ENCODE measurements at regions not wholly inside any gene's neighbourhood (a gene's known extent, or its start where the extent isn't known, plus 50 kb on each side); places are given as distances from the start of the nearest gene placed in this dataset.

DNA sequence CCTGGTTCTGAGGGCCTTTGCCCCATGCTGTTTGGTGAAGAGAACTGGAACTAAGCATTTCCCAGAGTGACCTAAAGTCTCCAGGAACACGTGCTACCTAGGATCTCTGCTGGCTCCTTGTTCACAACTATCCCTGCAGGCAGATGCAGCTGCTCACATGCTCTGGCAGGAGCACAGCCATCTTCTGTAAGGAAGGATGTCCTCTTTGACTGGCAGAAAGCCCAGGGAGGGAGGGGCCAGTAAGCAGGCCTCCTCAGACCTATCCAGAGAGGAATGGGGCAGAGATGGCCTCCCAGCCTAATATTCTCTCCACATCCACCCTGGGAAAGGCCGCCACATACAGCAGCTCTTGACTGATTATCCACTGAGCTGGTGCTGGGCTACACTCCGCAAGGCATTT is 142.8 kb upstream of the EOLA2 start (continued):
- TF ChIP-seq, protein P1, sequence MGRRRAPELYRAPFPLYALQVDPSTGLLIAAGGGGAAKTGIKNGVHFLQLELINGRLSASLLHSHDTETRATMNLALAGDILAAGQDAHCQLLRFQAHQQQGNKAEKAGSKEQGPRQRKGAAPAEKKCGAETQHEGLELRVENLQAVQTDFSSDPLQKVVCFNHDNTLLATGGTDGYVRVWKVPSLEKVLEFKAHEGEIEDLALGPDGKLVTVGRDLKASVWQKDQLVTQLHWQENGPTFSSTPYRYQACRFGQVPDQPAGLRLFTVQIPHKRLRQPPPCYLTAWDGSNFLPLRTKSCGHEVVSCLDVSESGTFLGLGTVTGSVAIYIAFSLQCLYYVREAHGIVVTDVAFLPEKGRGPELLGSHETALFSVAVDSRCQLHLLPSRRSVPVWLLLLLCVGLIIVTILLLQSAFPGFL (CRISPR knock-in tag; IDR thresholded peaks at IDR 0.05), result no peak
- no peak for TF ChIP-seq CHD4 (IDR thresholded peaks at IDR 0.05; ENCODE audit: insufficient read depth, insufficient replicate concordance, low read depth, low read length, poor library complexity, severe bottlenecking)
- no peak for TF ChIP-seq CCAR2 (IDR thresholded peaks at IDR 0.05; ENCODE audit: low read depth, low read length)
- TF ChIP-seq, protein P2, sequence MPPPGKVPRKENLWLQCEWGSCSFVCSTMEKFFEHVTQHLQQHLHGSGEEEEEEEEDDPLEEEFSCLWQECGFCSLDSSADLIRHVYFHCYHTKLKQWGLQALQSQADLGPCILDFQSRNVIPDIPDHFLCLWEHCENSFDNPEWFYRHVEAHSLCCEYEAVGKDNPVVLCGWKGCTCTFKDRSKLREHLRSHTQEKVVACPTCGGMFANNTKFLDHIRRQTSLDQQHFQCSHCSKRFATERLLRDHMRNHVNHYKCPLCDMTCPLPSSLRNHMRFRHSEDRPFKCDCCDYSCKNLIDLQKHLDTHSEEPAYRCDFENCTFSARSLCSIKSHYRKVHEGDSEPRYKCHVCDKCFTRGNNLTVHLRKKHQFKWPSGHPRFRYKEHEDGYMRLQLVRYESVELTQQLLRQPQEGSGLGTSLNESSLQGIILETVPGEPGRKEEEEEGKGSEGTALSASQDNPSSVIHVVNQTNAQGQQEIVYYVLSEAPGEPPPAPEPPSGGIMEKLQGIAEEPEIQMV (tag; conservative IDR thresholded peaks at IDR 0.05; ENCODE audit: low read depth), result no peak
- TF ChIP-seq SAFB (IDR thresholded peaks at IDR 0.05; ENCODE audit: borderline replicate concordance, low read depth, low read length), result no peak
- no peak for TF ChIP-seq KDM2B (CRISPR knock-in tag; IDR thresholded peaks at IDR 0.05)
- TF ChIP-seq SRF (CRISPR knock-in tag; IDR thresholded peaks at IDR 0.05), result no peak

All from K562 (cell line).